B cell (primary cell): ENCODE measurements at regions not wholly inside any gene's neighbourhood (a gene's known extent, or its start where the extent isn't known, plus 50 kb on each side); places are given as distances from the start of the nearest gene placed in this dataset.

Source experiments
- CTCF ChIP-seq: fragments of 200-600 bp; IDR thresholded peaks from one replicate; pipeline ENCODE4 v1.8.0; 2022; ENCODE audit warnings: antibody characterized with exemption, mild to moderate bottlenecking
- EZH2 ChIP-seq: IDR thresholded peaks from 2 replicates; pipeline ENCODE4 v1.6.1; 2012; ENCODE audit warnings: borderline replicate concordance, low read depth, mild to moderate bottlenecking, moderate library complexity, low read length; ENCODE audit not compliant: insufficient read depth, poor library complexity, severe bottlenecking

- no peak for TF ChIP-seq CTCF
- peak; percentile 93 for TF ChIP-seq EZH2
Measured at GRCh38 chr2:91442246-91442905, 2750.9 kb downstream of the RPIA start.
